ENCODE measurements at regions not wholly inside any gene's neighbourhood (a gene's known extent, or its start where the extent isn't known, plus 50 kb on each side); places are given as distances from the start of the nearest gene placed in this dataset.

DNA sequence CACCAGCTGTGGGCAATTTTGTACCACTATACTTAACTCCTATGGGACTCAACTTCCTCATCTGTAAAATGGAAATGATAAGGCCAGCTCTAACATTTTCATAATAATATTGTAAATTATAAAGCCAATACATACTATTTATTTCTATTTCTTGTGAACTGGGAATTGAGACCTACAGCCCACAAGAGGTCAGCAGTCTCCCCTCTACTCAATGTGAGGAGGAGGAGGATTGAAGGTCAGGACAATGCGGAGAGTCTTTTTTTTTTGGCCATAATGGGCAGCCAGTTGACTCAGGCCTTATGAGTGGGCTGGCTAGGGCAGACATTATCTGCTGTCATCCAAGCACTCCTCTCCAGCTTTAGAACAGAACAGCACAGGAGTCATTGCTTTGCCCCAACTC lies 90.5 kb downstream of the NUF2 start:
- CTCF ChIA-PET (ENCODE audit: low intra/inter-chr PET ratio): no interaction called here
- WGBS (ENCODE audit: insufficient coverage, low coverage, missing lambda C conversion rate): 0% methylated on average over 1 of the region's 1 CpG
- Histone ChIP-seq H2AFZ (ENCODE audit: low read depth, low read length) (no peak overlapping the region), H3K27ac (ENCODE audit: extremely low read depth, low read depth, low read length) (no peak overlapping the region), H3K27me3 (ENCODE audit: control insufficient read depth in 2 of 2, insufficient read depth in 2 of 2, low read length in 2 of 2) (no peaks in the 10 kb centered on the region; a peak in 1 of 5 replicates), H3K4me1 (replicated peaks in 1 of 2; ENCODE audit: control insufficient read depth in 2 of 2, insufficient read depth in 2 of 2, low read length in 2 of 2) (peaks cover 0 to 3% of the 10 kb centered on the region in 2 experiments; a peak in 1 of 5 replicates), H3K4me3 (no peak overlapping the region), H3K79me2 (ENCODE audit: control insufficient read depth, insufficient read depth, low read length) (no peaks in the 10 kb centered on the region), H3K4me2 (ENCODE audit: insufficient read depth, low read length) (no peak overlapping the region), H3K9me3 (replicated peaks; ENCODE audit: control insufficient read depth, insufficient read depth, low read depth, low read length) (no peaks in the 10 kb centered on the region), H3K36me3 (ENCODE audit: control insufficient read depth, insufficient read depth, low read length) (no peaks in the 10 kb centered on the region), H3K9me1 (ENCODE audit: control insufficient read depth, insufficient read depth, low read length) (no peaks in the 10 kb centered on the region), H3K9ac (ENCODE audit: insufficient read depth in 1 of 2, low read depth in 2 of 2, low read length in 2 of 2) (no peak overlapping the region), H4K20me1 (replicated peaks; ENCODE audit: control insufficient read depth, insufficient read depth, low read length) (no peaks in the 10 kb centered on the region)
- in situ Hi-C loops (cut with MboI) (loop anchor here (10.0 to 25.0 kb wide), 2 partner anchors 1203 to 1650 kb away; no protein-coding TSS in a partner anchor), intact Hi-C loops (cut with micrococcal nuclease) (loop anchor here (5.0 to 10.0 kb wide), 2 partner anchors 1205 to 1733 kb away; no protein-coding TSS in a partner anchor)
- POLR2A ChIA-PET: no interaction called here
- BruUV-seq (replicated peaks): no TSS peak
- TF ChIP-seq, protein P1, sequence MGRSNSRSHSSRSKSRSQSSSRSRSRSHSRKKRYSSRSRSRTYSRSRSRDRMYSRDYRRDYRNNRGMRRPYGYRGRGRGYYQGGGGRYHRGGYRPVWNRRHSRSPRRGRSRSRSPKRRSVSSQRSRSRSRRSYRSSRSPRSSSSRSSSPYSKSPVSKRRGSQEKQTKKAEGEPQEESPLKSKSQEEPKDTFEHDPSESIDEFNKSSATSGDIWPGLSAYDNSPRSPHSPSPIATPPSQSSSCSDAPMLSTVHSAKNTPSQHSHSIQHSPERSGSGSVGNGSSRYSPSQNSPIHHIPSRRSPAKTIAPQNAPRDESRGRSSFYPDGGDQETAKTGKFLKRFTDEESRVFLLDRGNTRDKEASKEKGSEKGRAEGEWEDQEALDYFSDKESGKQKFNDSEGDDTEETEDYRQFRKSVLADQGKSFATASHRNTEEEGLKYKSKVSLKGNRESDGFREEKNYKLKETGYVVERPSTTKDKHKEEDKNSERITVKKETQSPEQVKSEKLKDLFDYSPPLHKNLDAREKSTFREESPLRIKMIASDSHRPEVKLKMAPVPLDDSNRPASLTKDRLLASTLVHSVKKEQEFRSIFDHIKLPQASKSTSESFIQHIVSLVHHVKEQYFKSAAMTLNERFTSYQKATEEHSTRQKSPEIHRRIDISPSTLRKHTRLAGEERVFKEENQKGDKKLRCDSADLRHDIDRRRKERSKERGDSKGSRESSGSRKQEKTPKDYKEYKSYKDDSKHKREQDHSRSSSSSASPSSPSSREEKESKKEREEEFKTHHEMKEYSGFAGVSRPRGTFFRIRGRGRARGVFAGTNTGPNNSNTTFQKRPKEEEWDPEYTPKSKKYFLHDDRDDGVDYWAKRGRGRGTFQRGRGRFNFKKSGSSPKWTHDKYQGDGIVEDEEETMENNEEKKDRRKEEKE (IDR thresholded peaks at IDR 0.05; ENCODE audit: borderline replicate concordance in 1 of 2, control insufficient read depth in 1 of 2, low read depth in 2 of 2, low read length in 1 of 2): no peak
- DNase-seq (ENCODE audit: extremely low read depth in 1 of 4, low spot score in 3 of 4) (no peak), ATAC-seq (no peak), FAIRE-seq (no peak)

DNA sequence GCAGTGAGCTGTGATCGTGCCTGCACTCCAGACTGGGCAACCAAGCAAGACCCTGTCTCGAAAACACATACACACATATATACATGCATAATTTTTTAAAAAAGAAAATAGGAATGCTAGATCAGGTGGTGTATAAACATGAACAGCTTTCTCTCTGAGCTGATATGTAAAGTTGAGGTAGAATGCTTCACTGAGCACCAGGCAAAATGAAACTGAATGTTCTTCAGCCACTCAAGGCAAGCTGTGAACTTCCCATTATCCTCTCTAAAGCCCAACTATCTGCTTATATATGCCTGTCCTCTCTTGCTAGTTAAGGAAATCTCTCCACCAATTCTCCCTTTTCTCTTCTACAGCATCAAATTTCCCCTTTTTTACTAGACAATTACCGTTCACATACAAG lies 93.0 kb downstream of the NUF2 start:
- WGBS (ENCODE audit: insufficient coverage, low coverage, missing lambda C conversion rate): 3% methylated on average over 3 of the region's 3 CpGs
- Histone ChIP-seq H2AFZ (ENCODE audit: low read depth, low read length) (no peak overlapping the region), H3K9me1 (ENCODE audit: control insufficient read depth, insufficient read depth, low read length) (no peaks in the 10 kb centered on the region), H3K9ac (ENCODE audit: insufficient read depth in 1 of 2, low read depth in 2 of 2, low read length in 2 of 2) (no peak overlapping the region), H4K20me1 (replicated peaks; ENCODE audit: control insufficient read depth, insufficient read depth, low read length) (no peaks in the 10 kb centered on the region), H3K4me2 (ENCODE audit: insufficient read depth, low read length) (no peak overlapping the region), H3K79me2 (ENCODE audit: control insufficient read depth, insufficient read depth, low read length) (no peaks in the 10 kb centered on the region), H3K9me3 (replicated peaks; ENCODE audit: control insufficient read depth, insufficient read depth, low read depth, low read length) (no peaks in the 10 kb centered on the region), H3K4me1 (replicated peaks in 1 of 2; ENCODE audit: control insufficient read depth in 2 of 2, insufficient read depth in 2 of 2, low read length in 2 of 2) (no peaks in the 10 kb centered on the region), H3K27me3 (ENCODE audit: control insufficient read depth in 2 of 2, insufficient read depth in 2 of 2, low read length in 2 of 2) (no peaks in the 10 kb centered on the region; a peak in 1 of 5 replicates), H3K27ac (ENCODE audit: extremely low read depth, low read depth, low read length) (no peak overlapping the region), H3K4me3 (no peak overlapping the region), H3K36me3 (ENCODE audit: control insufficient read depth, insufficient read depth, low read length) (no peaks in the 10 kb centered on the region)
- intact Hi-C loops (cut with micrococcal nuclease) (loop anchor here (5.0 to 10.0 kb wide), 2 partner anchors 1203 to 1730 kb away; no protein-coding TSS in a partner anchor), in situ Hi-C loops (cut with MboI) (loop anchor here (10.0 to 25.0 kb wide), 2 partner anchors 1200 to 1648 kb away; no protein-coding TSS in a partner anchor)
- FAIRE-seq (no peak), DNase-seq (ENCODE audit: extremely low read depth in 1 of 4, low spot score in 3 of 4) (no peak), ATAC-seq (no peak)
- no TSS peak for BruUV-seq (replicated peaks)
- CTCF ChIA-PET (ENCODE audit: low intra/inter-chr PET ratio): no interaction called here
- POLR2A ChIA-PET: no interaction called here
- TF ChIP-seq SNIP1 (IDR thresholded peaks at IDR 0.05; ENCODE audit: low read depth) (no peak), NFE2 (IDR thresholded peaks at IDR 0.05; ENCODE audit: low read depth) (no peak), MTF1 (CRISPR knock-in tag; IDR thresholded peaks at IDR 0.05; ENCODE audit: borderline replicate concordance) (no peak), HEY1 (CRISPR knock-in tag; IDR thresholded peaks at IDR 0.05; ENCODE audit: borderline replicate concordance) (no peak), PRPF4 (IDR thresholded peaks at IDR 0.05; ENCODE audit: insufficient read depth, low read depth, low read length, poor library complexity, severe bottlenecking) (no peak), FOXK2 (conservative IDR thresholded peaks at IDR 0.05 in 1 of 2, IDR thresholded peaks at IDR 0.05 in 1 of 2; ENCODE audit: low read depth in 2 of 2) (no peak), HOXB6 (CRISPR knock-in tag; IDR thresholded peaks at IDR 0.05; ENCODE audit: borderline replicate concordance) (no peak), ZBED1 (IDR thresholded peaks at IDR 0.05) (no peak)

Measured in K562 (cell line).